AG04449 (cell line): ENCODE measurements at regions not wholly inside any gene's neighbourhood (a gene's known extent, or its start where the extent isn't known, plus 50 kb on each side); places are given as distances from the start of the nearest gene placed in this dataset.

ENCODE experiments used
- CTCF ChIA-PET: fragments of 350-600 bp; formaldehyde crosslinking; extraction: SDS; loops from one replicate; lab custom pipeline; 2021; ENCODE audit warnings: antibody characterized with exemption; lab: Yijun Ruan, JAX
- POLR2A ChIA-PET: fragments of 400-600, 350-600 bp; formaldehyde crosslinking; extraction: SDS; loops from one replicate; lab custom pipeline; 2020; ENCODE audit warnings: antibody characterized with exemption, inconsistent platforms; lab: Yijun Ruan, JAX
- DNase-seq: peaks from one replicate; pipeline ENCODE4 v3.0.0-alpha.2; 2010; ENCODE audit warnings: low read depth, low spot score
- H3K4me3 ChIP-seq: 2 replicates; pipeline ENCODE4 v1.5.1; 2011; ENCODE audit warnings: low read depth, mild to moderate bottlenecking, control low read depth, low read length
- TF ChIP-seq, protein P1 (sequence below): IDR thresholded peaks from one replicate; pipeline ENCODE4 v1.5.1; 2011; ENCODE audit warnings: mild to moderate bottlenecking, moderate library complexity, low read length, control low read depth, inconsistent platforms; ENCODE audit not compliant: insufficient read depth; ENCODE audit errors: missing control alignments

DNA sequence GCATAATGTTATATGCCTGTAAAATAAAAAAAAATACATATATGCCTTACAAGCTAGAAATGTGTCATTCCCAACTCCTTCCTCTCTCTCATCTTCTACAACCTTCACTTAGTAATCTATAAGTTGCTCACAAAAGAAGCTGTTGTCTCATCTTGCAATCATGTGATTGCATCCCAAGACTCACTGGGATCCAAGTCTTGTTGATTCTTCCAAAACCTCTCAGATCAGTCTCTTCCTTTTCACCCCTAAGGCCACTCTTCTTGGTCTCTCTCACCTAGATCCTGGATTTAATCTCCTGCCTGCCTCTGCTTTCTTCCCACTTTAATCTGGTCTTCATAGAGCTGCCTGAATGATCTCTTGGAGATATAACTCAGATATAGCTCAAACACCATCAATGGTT is 261.1 kb upstream of the NR4A3 start:
- DNase-seq: no peak
- ChIA-PET CTCF (no interaction called here), POLR2A (no interaction called here)
- TF ChIP-seq, protein P1, sequence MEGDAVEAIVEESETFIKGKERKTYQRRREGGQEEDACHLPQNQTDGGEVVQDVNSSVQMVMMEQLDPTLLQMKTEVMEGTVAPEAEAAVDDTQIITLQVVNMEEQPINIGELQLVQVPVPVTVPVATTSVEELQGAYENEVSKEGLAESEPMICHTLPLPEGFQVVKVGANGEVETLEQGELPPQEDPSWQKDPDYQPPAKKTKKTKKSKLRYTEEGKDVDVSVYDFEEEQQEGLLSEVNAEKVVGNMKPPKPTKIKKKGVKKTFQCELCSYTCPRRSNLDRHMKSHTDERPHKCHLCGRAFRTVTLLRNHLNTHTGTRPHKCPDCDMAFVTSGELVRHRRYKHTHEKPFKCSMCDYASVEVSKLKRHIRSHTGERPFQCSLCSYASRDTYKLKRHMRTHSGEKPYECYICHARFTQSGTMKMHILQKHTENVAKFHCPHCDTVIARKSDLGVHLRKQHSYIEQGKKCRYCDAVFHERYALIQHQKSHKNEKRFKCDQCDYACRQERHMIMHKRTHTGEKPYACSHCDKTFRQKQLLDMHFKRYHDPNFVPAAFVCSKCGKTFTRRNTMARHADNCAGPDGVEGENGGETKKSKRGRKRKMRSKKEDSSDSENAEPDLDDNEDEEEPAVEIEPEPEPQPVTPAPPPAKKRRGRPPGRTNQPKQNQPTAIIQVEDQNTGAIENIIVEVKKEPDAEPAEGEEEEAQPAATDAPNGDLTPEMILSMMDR: no peak
- H3K4me3 ChIP-seq: no peak overlapping the region

GRCh38 chr9:99561509-99561917 is 260.2 kb upstream of the NR4A3 start:
- DNase-seq: no peak
- CTCF ChIA-PET: no interaction called here
- TF ChIP-seq, protein P1: no peak
- H3K4me3 ChIP-seq: no peak overlapping the region
- POLR2A ChIA-PET: no interaction called here

DNA sequence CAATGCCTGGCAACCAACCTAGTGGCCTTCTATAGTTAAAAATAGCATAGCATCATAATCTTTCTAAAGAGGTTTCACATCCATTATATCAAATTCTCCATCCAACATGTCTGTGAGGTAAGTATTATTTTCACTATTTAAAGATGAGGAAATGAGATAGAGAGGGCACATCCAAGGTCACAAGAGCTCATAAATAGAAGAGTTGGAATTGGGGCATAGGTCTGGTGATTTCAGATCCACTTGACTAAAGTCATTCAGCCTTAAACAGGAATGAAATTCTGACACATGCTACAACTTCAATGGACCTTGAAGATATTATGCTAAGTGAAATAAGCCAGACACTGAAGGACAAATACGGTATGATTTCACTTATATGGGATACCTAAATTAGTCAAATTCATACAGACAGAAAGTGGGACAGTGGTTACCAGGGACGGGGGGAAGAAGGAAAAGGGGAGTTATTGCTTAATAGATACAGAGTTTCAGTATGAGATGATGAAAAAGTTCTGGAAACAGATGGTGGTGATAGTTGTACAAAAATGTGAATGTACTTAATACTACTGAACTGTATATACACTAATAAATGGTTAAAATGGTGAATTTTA is 259.6 kb upstream of the NR4A3 start:
- ChIA-PET CTCF (no interaction called here), POLR2A (no interaction called here)
- no peak overlapping the region for H3K4me3 ChIP-seq
- DNase-seq: no peak
- TF ChIP-seq, protein P1: no peak

- ChIA-PET CTCF (interaction anchor here (1.2 kb wide), 1 partner anchor 9 kb away, joined by 4 read pairs; no protein-coding TSS in a partner anchor), POLR2A (no interaction called here)
- H3K4me3 ChIP-seq: no peak overlapping the region
- TF ChIP-seq, protein P1: no peak
- DNase-seq: no peak
These were observed 258.3 kb upstream of the NR4A3 start for GRCh38 chr9:99563364-99563763.

GRCh38 chr9:99565203-99565602 is 256.5 kb upstream of the NR4A3 start:
- ChIA-PET CTCF (no interaction called here), POLR2A (no interaction called here)

GRCh38 chr9:99567436-99567835 is 254.2 kb upstream of the NR4A3 start:
- TF ChIP-seq, protein P1: no peak
- DNase-seq: no peak
- ChIA-PET POLR2A (no interaction called here), CTCF (no interaction called here)
- H3K4me3 ChIP-seq: no peak overlapping the region

More at GRCh38 chr9:99565203-99565602, 256.5 kb upstream of the NR4A3 start:
- DNase-seq: no peak
- no peak overlapping the region for H3K4me3 ChIP-seq
- TF ChIP-seq, protein P1: no peak
